HEK293T (cell line): ENCODE measurements at regions not wholly inside any gene's neighbourhood (a gene's known extent, or its start where the extent isn't known, plus 50 kb on each side); places are given as distances from the start of the nearest gene placed in this dataset.

Experiments used
- ARNT ChIP-seq: fragments of 450-650 bp; IDR thresholded peaks from 2 replicates; pipeline ENCODE4 v1.6.1; 2017; ENCODE audit warnings: mild to moderate bottlenecking
- BHLHE40 ChIP-seq: fragments of 450-650 bp; IDR thresholded peaks from 2 replicates; pipeline ENCODE4 v1.6.1; 2016; ENCODE audit warnings: mild to moderate bottlenecking, moderate library complexity, borderline replicate concordance
- CTBP1 ChIP-seq: fragments of 450-650 bp; IDR thresholded peaks from 2 replicates; pipeline ENCODE4 v1.6.1; 2016; ENCODE audit warnings: borderline replicate concordance
- ELF4 ChIP-seq: fragments of 450-650 bp; IDR thresholded peaks from 2 replicates; pipeline ENCODE4 v1.6.1; 2017; ENCODE audit warnings: antibody characterized with exemption
- FOXA1 ChIP-seq: fragments of 450-650 bp; IDR thresholded peaks from 2 replicates; pipeline ENCODE4 v1.6.1; 2016; ENCODE audit warnings: mild to moderate bottlenecking
- FOXM1 ChIP-seq: fragments of 450-650 bp; IDR thresholded peaks from 2 replicates; pipeline ENCODE4 v1.6.1; 2017; ENCODE audit warnings: mild to moderate bottlenecking, borderline replicate concordance
- SP1 ChIP-seq: fragments of 450-650 bp; IDR thresholded peaks from 2 replicates; pipeline ENCODE4 v1.6.1; 2017
- SUZ12 ChIP-seq: fragments of 450-650 bp; IDR thresholded peaks from 2 replicates; pipeline ENCODE4 v1.6.1; 2016; ENCODE audit warnings: mild to moderate bottlenecking
- ZNF384 ChIP-seq: fragments of 450-650 bp; IDR thresholded peaks from 2 replicates; pipeline ENCODE4 v1.6.1; 2016

- TF ChIP-seq ARNT (no peak), SUZ12 (no peak), FOXA1 (no peak), BHLHE40 (no peak), ELF4 (no peak), SP1 (no peak), FOXM1 (no peak), ZNF384 (no peak), CTBP1 (no peak)
Observed at GRCh38 chr12:74424778-74425177, 112.9 kb upstream of the ATXN7L3B start.
